GM10266 (cell line): ENCODE measurements at regions not wholly inside any gene's neighbourhood (a gene's known extent, or its start where the extent isn't known, plus 50 kb on each side); places are given as distances from the start of the nearest gene placed in this dataset.

ENCODE experiments used
- DNase-seq: peaks from one replicate; pipeline ENCODE4 v3.0.0; 2012; ENCODE audit errors: extremely low spot score
- TF ChIP-seq, protein P1 (sequence below): IDR thresholded peaks from 2 replicates; pipeline ENCODE4 v1.5.1; 2012; ENCODE audit warnings: mild to moderate bottlenecking, low read depth; ENCODE audit not compliant: control insufficient read depth, insufficient read depth; ENCODE audit errors: missing control alignments

DNA sequence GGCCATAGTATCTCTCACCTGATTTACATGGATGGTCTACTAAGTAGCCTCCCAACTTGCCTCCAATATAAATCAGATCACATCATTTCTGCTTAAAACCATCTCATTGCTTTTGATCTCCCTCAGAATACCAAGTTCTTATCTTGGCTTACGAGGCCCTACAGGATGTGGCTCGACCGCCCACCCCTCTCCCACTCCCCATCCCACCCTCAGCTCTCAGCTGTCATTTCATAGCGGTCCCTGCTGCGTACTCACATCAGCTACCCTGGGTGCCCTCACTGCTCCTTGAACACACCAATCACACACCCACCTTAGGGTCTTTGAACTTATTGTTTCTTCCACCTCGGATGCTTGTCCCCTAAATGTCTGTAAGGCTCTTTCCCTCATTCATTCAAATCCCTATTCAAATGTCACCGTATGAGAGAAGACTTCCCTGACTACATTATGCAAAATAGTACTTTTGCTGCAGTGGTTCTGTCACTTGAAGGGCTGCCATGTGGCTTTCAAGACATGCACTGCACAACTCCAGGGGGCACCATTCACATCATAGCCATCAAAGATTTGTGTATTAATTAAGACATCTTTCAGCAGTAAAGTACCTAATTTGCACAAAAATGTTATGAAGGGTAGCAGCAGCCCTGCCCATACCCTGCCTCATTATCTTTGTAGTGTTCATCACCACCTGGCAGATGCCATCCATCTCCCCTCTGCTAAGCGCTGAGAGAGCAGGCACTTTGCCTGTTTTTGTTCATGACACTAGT lies 171.1 kb downstream of the ENC1 start:
- TF ChIP-seq, protein P1, sequence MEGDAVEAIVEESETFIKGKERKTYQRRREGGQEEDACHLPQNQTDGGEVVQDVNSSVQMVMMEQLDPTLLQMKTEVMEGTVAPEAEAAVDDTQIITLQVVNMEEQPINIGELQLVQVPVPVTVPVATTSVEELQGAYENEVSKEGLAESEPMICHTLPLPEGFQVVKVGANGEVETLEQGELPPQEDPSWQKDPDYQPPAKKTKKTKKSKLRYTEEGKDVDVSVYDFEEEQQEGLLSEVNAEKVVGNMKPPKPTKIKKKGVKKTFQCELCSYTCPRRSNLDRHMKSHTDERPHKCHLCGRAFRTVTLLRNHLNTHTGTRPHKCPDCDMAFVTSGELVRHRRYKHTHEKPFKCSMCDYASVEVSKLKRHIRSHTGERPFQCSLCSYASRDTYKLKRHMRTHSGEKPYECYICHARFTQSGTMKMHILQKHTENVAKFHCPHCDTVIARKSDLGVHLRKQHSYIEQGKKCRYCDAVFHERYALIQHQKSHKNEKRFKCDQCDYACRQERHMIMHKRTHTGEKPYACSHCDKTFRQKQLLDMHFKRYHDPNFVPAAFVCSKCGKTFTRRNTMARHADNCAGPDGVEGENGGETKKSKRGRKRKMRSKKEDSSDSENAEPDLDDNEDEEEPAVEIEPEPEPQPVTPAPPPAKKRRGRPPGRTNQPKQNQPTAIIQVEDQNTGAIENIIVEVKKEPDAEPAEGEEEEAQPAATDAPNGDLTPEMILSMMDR, result no peak
- no peak for DNase-seq

DNA sequence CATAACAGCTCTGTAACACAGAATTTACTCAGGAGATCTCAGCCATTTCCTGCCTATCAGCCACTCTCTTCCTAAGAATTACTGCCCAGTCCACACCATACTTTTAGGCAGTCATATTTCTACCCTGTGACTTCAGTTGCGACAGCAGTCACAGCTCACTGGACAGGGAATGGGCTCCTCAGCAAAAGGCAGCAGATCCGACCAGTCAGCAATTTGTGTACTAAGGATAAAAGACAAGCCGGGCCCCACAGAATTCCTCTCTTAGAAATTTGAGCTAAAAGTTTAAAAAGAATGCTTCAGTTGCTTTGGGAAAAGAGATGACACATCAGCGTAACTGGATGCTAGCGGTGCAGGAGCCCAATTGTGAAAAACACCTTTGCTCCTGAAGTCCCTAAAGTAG lies 172.1 kb downstream of the ENC1 start:
- TF ChIP-seq, protein P1, result no peak
- DNase-seq, result no peak

DNA sequence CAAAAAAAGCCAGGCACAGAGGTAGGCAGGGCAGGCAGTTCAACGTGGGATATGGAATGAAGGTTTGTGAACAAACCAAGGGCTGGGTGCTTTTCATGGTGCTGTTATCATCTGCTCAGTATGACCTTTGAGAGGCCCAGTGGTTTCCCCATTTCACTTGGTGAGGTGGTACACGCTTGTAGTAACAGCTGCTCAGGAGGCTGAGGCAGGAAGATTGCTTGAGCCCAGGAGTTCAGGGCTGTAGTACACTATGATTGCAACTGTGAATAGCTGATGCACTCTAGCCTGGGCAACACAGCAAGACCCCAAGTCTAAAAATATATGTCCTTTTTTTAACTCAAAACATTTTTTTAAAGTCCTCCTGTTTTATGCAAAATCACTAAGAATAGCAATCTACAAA lies 174.8 kb downstream of the ENC1 start:
- TF ChIP-seq, protein P1, result no peak
- no peak for DNase-seq

DNA sequence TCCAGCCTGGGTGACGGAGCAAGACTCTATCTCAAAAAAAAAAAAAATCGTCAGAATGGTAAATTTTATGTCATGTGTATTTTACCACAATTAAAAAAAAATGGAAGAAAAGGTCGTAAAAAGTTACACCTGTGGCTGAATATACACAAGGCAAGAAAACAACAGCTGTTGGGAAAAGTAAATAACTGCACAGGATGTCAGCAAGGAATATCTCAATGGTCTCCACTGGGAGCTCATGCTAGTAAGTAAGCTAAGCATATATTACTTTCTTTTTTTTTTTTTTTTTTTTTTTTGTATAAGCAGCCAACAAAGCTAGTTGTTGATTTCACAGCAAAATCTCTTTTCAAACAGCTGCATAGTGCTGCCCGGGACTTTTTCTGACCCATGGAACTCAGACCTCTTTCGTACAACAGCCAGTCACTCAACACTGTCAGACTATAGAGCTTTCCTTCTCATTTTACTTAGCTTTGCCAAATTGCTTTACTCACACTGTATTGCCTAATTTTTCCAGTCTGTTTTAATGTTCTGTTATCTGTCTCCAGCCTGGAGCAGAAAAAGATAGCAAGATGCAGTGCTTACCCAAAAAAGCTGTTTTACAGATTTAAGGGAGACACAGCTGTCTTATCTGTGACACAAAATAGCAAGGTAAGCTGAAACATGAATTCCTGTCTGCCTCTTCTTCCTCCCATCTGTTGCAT lies 175.9 kb downstream of the ENC1 start:
- TF ChIP-seq, protein P1, result no peak
- no peak for DNase-seq

DNA sequence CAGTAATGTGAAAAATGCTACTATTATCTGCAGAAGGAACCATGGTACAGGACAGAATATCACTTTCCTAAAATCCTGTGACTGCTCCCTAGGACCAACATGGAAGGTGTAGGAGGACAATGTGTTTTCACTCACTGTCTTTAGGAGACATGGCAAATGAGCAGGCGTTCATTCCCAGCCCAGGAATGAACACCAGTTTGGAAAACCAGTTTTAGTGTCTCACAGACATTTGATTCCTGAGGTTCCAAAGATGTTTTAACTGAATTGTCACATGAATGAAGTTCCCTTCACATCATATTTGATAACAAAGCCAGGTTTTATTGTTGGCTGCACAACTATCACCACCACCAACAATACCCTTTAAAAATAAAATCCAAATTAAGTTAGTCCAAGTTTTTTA lies 178.2 kb downstream of the ENC1 start:
- TF ChIP-seq, protein P1, result no peak
- no peak for DNase-seq

DNA sequence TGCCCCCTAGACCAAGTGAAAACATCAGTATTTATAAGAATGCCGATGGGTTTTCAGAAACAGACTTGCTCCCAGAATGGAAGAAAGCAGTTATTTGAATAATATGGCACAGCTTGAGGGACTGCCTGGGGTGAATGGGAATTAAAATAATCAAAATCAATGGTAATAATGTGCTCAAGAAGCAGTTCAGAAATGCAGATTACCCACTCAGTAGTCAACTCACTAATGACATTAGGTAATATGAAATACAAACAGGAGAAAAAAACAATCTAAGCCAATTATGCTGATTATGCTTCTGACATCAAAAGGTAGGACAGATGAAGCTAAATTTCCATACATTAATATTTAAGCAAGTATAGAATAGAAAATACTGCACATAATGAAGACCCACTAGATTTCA lies 179.3 kb downstream of the ENC1 start:
- TF ChIP-seq, protein P1, result no peak
- DNase-seq, result no peak

DNA sequence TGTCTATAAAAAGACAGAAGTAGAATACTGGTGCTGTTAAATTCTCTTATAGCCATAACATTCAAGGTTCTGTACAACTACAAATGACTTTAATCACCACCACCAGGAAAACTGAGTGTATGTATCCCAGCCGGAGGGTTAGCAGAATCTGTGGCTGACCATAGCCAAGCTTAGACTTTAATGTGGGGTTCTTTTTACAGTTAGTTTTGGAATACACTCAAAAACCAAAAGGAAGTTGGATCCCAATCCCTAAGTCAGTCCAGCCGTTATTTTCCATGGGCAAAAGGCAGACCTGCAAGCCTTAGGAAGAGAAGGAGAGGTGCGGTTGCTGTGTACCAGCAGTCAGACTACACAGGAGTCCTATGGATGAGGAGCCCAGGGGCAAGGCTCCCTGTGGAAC lies 179.8 kb downstream of the ENC1 start:
- DNase-seq, result no peak
- TF ChIP-seq, protein P1, result no peak
